Neural cell (in vitro differentiated cells): ENCODE measurements at regions not wholly inside any gene's neighbourhood (a gene's known extent, or its start where the extent isn't known, plus 50 kb on each side); places are given as distances from the start of the nearest gene placed in this dataset.
"Not testable (repeated sequence)": the region's sequence is repeated elsewhere in the genome, so short reads cannot be mapped to it uniquely, and the experiment has no call there.

ENCODE experiments used
- EP300 ChIP-seq: fragments of 450-650 bp; conservative IDR thresholded peaks from 2 replicates; pipeline ENCODE4 v1.6.1; 2014; ENCODE audit warnings: antibody characterized with exemption, mild to moderate bottlenecking, moderate library complexity; ENCODE audit not compliant: poor library complexity, severe bottlenecking
- EZH2 ChIP-seq: fragments of 200-600, 300-800 bp; shearing (Covaris generic), sonication (generic); IDR thresholded peaks from 2 replicates; pipeline ENCODE4 v1.6.1; 2014; ENCODE audit warnings: antibody characterized with exemption, low read length, borderline replicate concordance, mild to moderate bottlenecking; ENCODE audit not compliant: insufficient read depth, poor library complexity, severe bottlenecking
- POLR2AphosphoS5 ChIP-seq: IDR thresholded peaks from 2 replicates; pipeline ENCODE4 v1.6.1; 2012
- RAD21 ChIP-seq: fragments of 450-650 bp; conservative IDR thresholded peaks from 2 replicates; pipeline ENCODE4 v1.6.1; 2014; ENCODE audit warnings: antibody characterized with exemption, mild to moderate bottlenecking, moderate library complexity
- TF ChIP-seq, protein P1 (sequence below): fragments of 450-650 bp; IDR thresholded peaks from 2 replicates; pipeline ENCODE4 v1.5.1; 2014; ENCODE audit warnings: antibody characterized with exemption, mild to moderate bottlenecking, moderate library complexity; ENCODE audit not compliant: poor library complexity, severe bottlenecking

DNA sequence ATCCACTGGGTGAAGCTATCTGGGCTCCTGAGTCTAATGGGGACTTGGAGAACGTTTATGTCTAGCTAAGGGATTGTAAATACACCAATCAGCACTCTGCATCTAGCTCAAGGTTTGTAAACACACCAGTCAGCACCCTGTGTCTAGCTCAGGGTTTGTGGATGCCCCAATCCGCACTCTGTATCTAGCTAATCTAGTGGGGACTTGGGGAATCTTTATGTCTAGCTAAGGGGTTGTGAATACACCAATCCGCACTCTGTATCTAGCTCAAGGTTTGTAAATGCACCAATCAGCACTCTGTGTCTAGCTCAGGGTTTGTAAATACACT lies 451.7 kb upstream of the DCN start:
- TF ChIP-seq, protein P1, sequence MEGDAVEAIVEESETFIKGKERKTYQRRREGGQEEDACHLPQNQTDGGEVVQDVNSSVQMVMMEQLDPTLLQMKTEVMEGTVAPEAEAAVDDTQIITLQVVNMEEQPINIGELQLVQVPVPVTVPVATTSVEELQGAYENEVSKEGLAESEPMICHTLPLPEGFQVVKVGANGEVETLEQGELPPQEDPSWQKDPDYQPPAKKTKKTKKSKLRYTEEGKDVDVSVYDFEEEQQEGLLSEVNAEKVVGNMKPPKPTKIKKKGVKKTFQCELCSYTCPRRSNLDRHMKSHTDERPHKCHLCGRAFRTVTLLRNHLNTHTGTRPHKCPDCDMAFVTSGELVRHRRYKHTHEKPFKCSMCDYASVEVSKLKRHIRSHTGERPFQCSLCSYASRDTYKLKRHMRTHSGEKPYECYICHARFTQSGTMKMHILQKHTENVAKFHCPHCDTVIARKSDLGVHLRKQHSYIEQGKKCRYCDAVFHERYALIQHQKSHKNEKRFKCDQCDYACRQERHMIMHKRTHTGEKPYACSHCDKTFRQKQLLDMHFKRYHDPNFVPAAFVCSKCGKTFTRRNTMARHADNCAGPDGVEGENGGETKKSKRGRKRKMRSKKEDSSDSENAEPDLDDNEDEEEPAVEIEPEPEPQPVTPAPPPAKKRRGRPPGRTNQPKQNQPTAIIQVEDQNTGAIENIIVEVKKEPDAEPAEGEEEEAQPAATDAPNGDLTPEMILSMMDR = not testable (repeated sequence)
- TF ChIP-seq POLR2AphosphoS5, RAD21, EP300, EZH2: not testable (repeated sequence)
